Keratinocyte (primary cell): ENCODE measurements at regions not wholly inside any gene's neighbourhood (a gene's known extent, or its start where the extent isn't known, plus 50 kb on each side); places are given as distances from the start of the nearest gene placed in this dataset.

Experiments
- DNase-seq: peaks from one replicate; pipeline ENCODE4 v3.0.0-alpha.2; 2011; ENCODE audit warnings: low read depth, missing footprints, low spot score
- FAIRE-seq: peaks from 2 replicates; lab custom pipeline; 2011; peaks lifted over from hg19 to GRCh38; lab: Jason Lieb, UNC
- H2AFZ ChIP-seq: 2 replicates; pipeline ENCODE4 v1.6.0; 2012; ENCODE audit warnings: low read length, control low read depth, inconsistent platforms; ENCODE audit not compliant: control insufficient read depth
- H3K27ac ChIP-seq: 2 replicates; pipeline ENCODE4 v1.5.1; 2011; ENCODE audit warnings: low read length; ENCODE audit not compliant: control insufficient read depth, insufficient read depth
- H3K27me3 ChIP-seq: 3 replicates; pipeline ENCODE4 v1.6.0; 2011; ENCODE audit warnings: low read length; ENCODE audit not compliant: control insufficient read depth, insufficient read depth; ENCODE audit errors: extremely low read depth
- H3K36me3 ChIP-seq, 2 experiments: 2 replicates in 1 of 2; 3 replicates in 1 of 2; pipeline ENCODE4 v1.5.1; 2011; ENCODE audit warnings: low read length in 2 of 2, mild to moderate bottlenecking in 1 of 2; ENCODE audit not compliant: control insufficient read depth in 2 of 2, insufficient read depth in 2 of 2; ENCODE audit errors: extremely low read depth in 1 of 2
- H3K4me1 ChIP-seq: 3 replicates; pipeline ENCODE4 v1.5.1; 2011; ENCODE audit warnings: low read length; ENCODE audit not compliant: control insufficient read depth, insufficient read depth; ENCODE audit errors: extremely low read depth
- H3K4me2 ChIP-seq: 3 replicates; pipeline ENCODE4 v1.6.0; 2011; ENCODE audit warnings: low read depth, low read length; ENCODE audit not compliant: control insufficient read depth, insufficient read depth; ENCODE audit errors: extremely low read depth
- H3K4me3 ChIP-seq, 3 experiments: fragments of 200-600 bp in 1 of 3; sonication (generic) in 1 of 3; 2 replicates in 2 of 3; 3 replicates in 1 of 3; pipeline ENCODE4 v1.5.1; 2011 to 2016; ENCODE audit warnings: low read length in 3 of 3, mild to moderate bottlenecking in 3 of 3, control low read depth in 2 of 3, inconsistent platforms in 1 of 3, low read depth in 1 of 3, mixed read lengths in 1 of 3, mixed run types in 1 of 3, moderate library complexity in 1 of 3; ENCODE audit not compliant: control insufficient read depth in 2 of 3, insufficient read depth in 2 of 3; ENCODE audit errors: extremely low read depth in 1 of 3
- H3K79me2 ChIP-seq: 2 replicates; pipeline ENCODE4 v1.6.0; 2012; ENCODE audit warnings: low read length; ENCODE audit not compliant: control insufficient read depth, insufficient read depth
- H3K9ac ChIP-seq: 3 replicates; pipeline ENCODE4 v1.6.0; 2011; ENCODE audit warnings: low read length; ENCODE audit not compliant: control insufficient read depth, insufficient read depth; ENCODE audit errors: extremely low read depth
- H3K9me1 ChIP-seq: 3 replicates; pipeline ENCODE4 v1.6.0; 2011; ENCODE audit warnings: low read length; ENCODE audit not compliant: control insufficient read depth, insufficient read depth; ENCODE audit errors: extremely low read depth
- H3K9me3 ChIP-seq: 2 replicates; pipeline ENCODE4 v1.5.1; 2012; ENCODE audit warnings: low read depth, low read length; ENCODE audit not compliant: control insufficient read depth
- H4K20me1 ChIP-seq: 3 replicates; pipeline ENCODE4 v1.6.0; 2011; ENCODE audit warnings: low read length; ENCODE audit not compliant: control insufficient read depth, insufficient read depth; ENCODE audit errors: extremely low read depth
- EZH2 ChIP-seq: IDR thresholded peaks from one replicate; pipeline ENCODE4 v1.6.1; 2012; ENCODE audit warnings: inconsistent platforms, mild to moderate bottlenecking, low read length, moderate library complexity
- dilution Hi-C: fragments of 300-500 bp; cut with MboI; formaldehyde crosslinking; loops from one replicate; pipeline ENCODE4 v1.7.0; 2020; ENCODE audit warnings: low sequenced_read_pairs; ENCODE audit not compliant: extremely low pct_ligation_motif_present
- TF ChIP-seq, protein P1 (sequence below), 3 experiments: IDR thresholded peaks in 1 of 3; conservative IDR thresholded peaks in 1 of 3; optimal IDR thresholded peaks in 1 of 3; 2 replicates in 2 of 3; 3 replicates in 1 of 3; pipeline versions ENCODE3 to v1.5.1; 2011; ENCODE audit warnings: low read length in 3 of 3, mild to moderate bottlenecking in 3 of 3, moderate library complexity in 2 of 3, control low read depth in 1 of 3, inconsistent platforms in 1 of 3; ENCODE audit not compliant: insufficient read depth in 2 of 3; ENCODE audit errors: extremely low read depth in 1 of 3

DNA sequence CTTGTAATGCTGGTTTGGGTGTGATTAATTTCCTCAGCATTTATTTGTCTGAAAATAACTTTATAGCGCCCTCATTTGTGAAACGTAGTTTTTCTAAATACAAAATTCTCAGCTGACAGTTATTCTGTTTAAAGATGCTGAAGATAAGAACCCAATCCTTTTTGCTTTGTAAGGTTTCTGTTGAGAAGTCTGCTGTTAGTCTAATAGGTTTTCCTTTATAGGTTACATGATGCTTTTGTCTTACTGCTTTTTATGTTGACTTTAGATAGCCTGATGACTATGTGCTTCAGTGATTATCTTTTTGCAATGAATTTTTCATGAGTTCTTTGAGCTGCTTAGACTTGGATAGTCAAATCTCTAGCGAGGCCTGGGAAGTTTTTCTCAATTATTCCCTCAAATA, 168.6 kb upstream of the PDE3A start:
- TF ChIP-seq, protein P1, sequence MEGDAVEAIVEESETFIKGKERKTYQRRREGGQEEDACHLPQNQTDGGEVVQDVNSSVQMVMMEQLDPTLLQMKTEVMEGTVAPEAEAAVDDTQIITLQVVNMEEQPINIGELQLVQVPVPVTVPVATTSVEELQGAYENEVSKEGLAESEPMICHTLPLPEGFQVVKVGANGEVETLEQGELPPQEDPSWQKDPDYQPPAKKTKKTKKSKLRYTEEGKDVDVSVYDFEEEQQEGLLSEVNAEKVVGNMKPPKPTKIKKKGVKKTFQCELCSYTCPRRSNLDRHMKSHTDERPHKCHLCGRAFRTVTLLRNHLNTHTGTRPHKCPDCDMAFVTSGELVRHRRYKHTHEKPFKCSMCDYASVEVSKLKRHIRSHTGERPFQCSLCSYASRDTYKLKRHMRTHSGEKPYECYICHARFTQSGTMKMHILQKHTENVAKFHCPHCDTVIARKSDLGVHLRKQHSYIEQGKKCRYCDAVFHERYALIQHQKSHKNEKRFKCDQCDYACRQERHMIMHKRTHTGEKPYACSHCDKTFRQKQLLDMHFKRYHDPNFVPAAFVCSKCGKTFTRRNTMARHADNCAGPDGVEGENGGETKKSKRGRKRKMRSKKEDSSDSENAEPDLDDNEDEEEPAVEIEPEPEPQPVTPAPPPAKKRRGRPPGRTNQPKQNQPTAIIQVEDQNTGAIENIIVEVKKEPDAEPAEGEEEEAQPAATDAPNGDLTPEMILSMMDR (optimal IDR thresholded peaks at IDR 0.05 in 1 of 3, IDR thresholded peaks at IDR 0.05 in 1 of 3, conservative IDR thresholded peaks at IDR 0.05 in 1 of 3; ENCODE audit: extremely low read depth in 1 of 3, insufficient read depth in 2 of 3, low read length in 3 of 3): no peak
- TF ChIP-seq EZH2: no peak
- Histone ChIP-seq H2AFZ (no peak overlapping the region), H3K36me3 (no peaks in the 10 kb centered on the region), H3K27ac (no peak overlapping the region), H3K4me1 (no peaks in the 10 kb centered on the region), H3K27me3 (no peaks in the 10 kb centered on the region), H3K4me3 (no peak overlapping the region), H3K9me3 (no peaks in the 10 kb centered on the region), H4K20me1 (no peaks in the 10 kb centered on the region), H3K9ac (no peak overlapping the region), H3K9me1 (no peaks in the 10 kb centered on the region), H3K79me2 (no peaks in the 10 kb centered on the region), H3K4me2 (no peak overlapping the region)
- dilution Hi-C loops: no loop called here
- DNase-seq (no peak), FAIRE-seq (no peak)

DNA sequence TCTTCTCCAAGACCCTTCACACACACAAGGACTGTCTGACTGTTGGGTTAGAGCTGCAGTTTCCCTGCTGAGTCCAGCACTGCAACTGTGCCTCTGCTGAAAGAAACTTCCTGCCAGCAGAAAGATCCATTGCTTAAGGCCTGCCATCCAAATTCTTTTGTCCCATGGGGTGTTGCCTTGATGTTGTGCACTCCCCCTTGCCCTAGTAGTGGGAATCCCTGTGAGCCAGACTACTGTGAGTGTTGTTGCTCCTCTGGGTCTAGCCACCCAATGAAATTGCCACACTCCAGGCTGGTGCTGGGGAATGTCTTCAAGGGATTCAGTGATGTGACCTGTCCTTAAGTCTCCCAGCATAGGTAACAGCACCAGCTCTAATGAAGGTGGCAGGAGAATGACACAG, 166.6 kb upstream of the PDE3A start:
- dilution Hi-C loops: no loop called here
- TF ChIP-seq, protein P1 (optimal IDR thresholded peaks at IDR 0.05 in 1 of 3, IDR thresholded peaks at IDR 0.05 in 1 of 3, conservative IDR thresholded peaks at IDR 0.05 in 1 of 3; ENCODE audit: extremely low read depth in 1 of 3, insufficient read depth in 2 of 3, low read length in 3 of 3): no peak
- TF ChIP-seq EZH2: no peak
- no peak for FAIRE-seq

More for the DNA sequence above, 166.6 kb upstream of the PDE3A start:
- Histone ChIP-seq H4K20me1 (no peaks in the 10 kb centered on the region), H3K4me1 (no peaks in the 10 kb centered on the region), H3K9ac (no peak overlapping the region), H3K79me2 (no peaks in the 10 kb centered on the region), H3K27me3 (no peaks in the 10 kb centered on the region), H2AFZ (no peak overlapping the region), H3K9me1 (no peaks in the 10 kb centered on the region), H3K4me2 (no peak overlapping the region), H3K36me3 (no peaks in the 10 kb centered on the region), H3K4me3 (no peak overlapping the region), H3K27ac (no peak overlapping the region), H3K9me3 (no peaks in the 10 kb centered on the region)
- DNase-seq: no peak
